Lower lobe of right lung (tissue), 2 donors: ENCODE measurements at regions not wholly inside any gene's neighbourhood (a gene's known extent, or its start where the extent isn't known, plus 50 kb on each side); places are given as distances from the start of the nearest gene placed in this dataset.

Source experiments
- ATAC-seq, 2 donors: fragments of 200-7000 bp; cut with Tn5 transposase; one replicate each; pipeline ENCODE4 v1.9.1; 2020 to 2022; ENCODE audit warnings: mild to moderate bottlenecking in 2 of 2, moderate library complexity in 2 of 2
- DNase-seq: peaks from one replicate; pipeline ENCODE4 v3.0.0-alpha.2; 2020
- H3K27ac ChIP-seq: fragments of 200-600 bp; one replicate; pipeline ENCODE4 v1.8.0; 2022
- H3K27me3 ChIP-seq: fragments of 200-600 bp; one replicate; pipeline ENCODE4 v1.8.0; 2022; ENCODE audit warnings: low read depth
- H3K36me3 ChIP-seq: fragments of 200-600 bp; one replicate; pipeline ENCODE4 v1.8.0; 2022; ENCODE audit warnings: mild to moderate bottlenecking
- H3K4me1 ChIP-seq: fragments of 200-600 bp; one replicate; pipeline ENCODE4 v1.8.0; 2022
- H3K4me3 ChIP-seq: fragments of 200-600 bp; one replicate; pipeline ENCODE4 v1.8.0; 2022; ENCODE audit warnings: mild to moderate bottlenecking
- H3K9me3 ChIP-seq: fragments of 200-600 bp; one replicate; pipeline ENCODE4 v1.8.0; 2022
- intact Hi-C: fragments of 100-400 bp; cut with DNase I; formaldehyde crosslinking; loops from one replicate; pipeline ENCODE4 v1.11.0; 2022
- TF ChIP-seq, protein P1 (sequence below): fragments of 200-600 bp; IDR thresholded peaks from one replicate; pipeline ENCODE4 v1.8.0; 2022; ENCODE audit warnings: antibody characterized with exemption, mild to moderate bottlenecking
- donor health status: DM: no; HTN: yes; CAD: no; lungs with severe emphysema.

DNA sequence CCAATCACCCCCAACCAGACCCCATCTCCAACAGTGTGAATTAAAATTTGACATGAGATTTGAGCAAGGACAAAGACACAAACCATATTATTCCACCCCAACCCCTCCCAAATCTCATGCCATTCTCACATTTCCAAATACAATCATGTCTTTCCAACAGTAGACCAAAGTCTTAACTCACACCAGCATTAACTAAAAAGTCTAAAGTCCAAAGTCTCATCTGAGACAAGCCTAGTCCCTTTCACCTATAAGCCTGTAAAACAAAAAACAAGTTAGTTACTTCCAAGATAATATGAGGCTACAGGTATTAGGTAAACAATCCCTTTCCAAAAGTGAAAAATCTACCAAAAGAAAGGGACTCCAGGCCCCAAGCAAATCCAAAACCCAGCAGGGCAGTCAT lies 140.6 kb upstream of the NR4A3 start:
- intact Hi-C loops = no loop called here
- ATAC-seq (no peak), DNase-seq (no peak)
- Histone ChIP-seq H3K27me3 (no peaks in the 10 kb centered on the region), H3K4me1 (no peaks in the 10 kb centered on the region), H3K9me3 (peaks cover 3% of the 10 kb centered on the region), H3K27ac (no peak overlapping the region), H3K36me3 (no peaks in the 10 kb centered on the region), H3K4me3 (no peak overlapping the region)
- TF ChIP-seq, protein P1, sequence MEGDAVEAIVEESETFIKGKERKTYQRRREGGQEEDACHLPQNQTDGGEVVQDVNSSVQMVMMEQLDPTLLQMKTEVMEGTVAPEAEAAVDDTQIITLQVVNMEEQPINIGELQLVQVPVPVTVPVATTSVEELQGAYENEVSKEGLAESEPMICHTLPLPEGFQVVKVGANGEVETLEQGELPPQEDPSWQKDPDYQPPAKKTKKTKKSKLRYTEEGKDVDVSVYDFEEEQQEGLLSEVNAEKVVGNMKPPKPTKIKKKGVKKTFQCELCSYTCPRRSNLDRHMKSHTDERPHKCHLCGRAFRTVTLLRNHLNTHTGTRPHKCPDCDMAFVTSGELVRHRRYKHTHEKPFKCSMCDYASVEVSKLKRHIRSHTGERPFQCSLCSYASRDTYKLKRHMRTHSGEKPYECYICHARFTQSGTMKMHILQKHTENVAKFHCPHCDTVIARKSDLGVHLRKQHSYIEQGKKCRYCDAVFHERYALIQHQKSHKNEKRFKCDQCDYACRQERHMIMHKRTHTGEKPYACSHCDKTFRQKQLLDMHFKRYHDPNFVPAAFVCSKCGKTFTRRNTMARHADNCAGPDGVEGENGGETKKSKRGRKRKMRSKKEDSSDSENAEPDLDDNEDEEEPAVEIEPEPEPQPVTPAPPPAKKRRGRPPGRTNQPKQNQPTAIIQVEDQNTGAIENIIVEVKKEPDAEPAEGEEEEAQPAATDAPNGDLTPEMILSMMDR = no peak

DNA sequence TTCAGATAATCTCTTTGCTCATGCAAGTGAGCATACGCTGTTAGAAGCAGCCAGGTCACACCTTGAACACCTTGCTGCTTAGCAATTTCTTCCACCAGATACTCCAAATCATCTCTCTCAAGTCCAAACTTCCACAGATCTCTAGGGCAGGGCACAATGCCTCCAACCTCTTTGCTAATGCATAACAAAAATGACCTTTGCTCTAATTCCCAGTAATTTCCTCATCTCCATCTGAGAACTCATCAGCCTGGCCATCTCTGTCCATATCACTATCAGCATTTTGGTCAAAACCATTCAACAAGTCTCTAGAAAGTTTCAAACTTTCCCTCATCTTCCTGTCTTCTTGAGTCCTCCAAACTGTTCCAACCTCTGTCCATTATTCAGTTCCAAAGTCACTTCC lies 139.3 kb upstream of the NR4A3 start:
- no peak for DNase-seq
- TF ChIP-seq, protein P1 = no peak
- ATAC-seq = no peak

DNA sequence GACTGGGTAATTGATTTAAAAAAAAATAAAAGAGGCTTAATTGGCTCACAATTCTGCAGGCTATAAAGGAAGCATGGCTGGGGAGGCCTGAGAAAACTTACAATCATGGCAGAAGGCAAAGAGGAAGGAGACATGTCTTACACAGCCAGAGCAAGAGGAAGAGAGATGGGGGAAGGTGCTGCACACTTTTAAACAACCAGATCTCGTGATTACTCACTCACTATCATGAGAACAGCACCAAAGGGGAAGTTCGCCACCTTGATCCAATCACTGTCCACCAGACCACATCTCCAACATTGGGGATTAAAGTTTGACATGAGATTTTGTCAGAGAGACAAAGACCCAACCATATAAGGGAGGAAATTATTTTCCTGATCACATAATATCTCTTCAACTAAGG lies 138.8 kb upstream of the NR4A3 start:
- no peaks in the 10 kb centered on the region for H3K27me3 ChIP-seq
- ATAC-seq (peak in 1 of 2 donors; percentile 30), DNase-seq (no peak)
- no peaks in the 10 kb centered on the region for H3K4me1 ChIP-seq
- H3K9me3 ChIP-seq = no peaks in the 10 kb centered on the region
- intact Hi-C loops = no loop called here
- TF ChIP-seq, protein P1 = no peak
- no peaks in the 10 kb centered on the region for H3K36me3 ChIP-seq
- H3K4me3 ChIP-seq = no peak overlapping the region
- H3K27ac ChIP-seq = no peak overlapping the region

More for the DNA sequence above, 139.3 kb upstream of the NR4A3 start:
- Histone ChIP-seq H3K9me3 (no peaks in the 10 kb centered on the region), H3K36me3 (no peaks in the 10 kb centered on the region), H3K27ac (no peak overlapping the region), H3K4me3 (no peak overlapping the region), H3K27me3 (no peaks in the 10 kb centered on the region), H3K4me1 (no peaks in the 10 kb centered on the region)
- intact Hi-C loops = no loop called here

DNA sequence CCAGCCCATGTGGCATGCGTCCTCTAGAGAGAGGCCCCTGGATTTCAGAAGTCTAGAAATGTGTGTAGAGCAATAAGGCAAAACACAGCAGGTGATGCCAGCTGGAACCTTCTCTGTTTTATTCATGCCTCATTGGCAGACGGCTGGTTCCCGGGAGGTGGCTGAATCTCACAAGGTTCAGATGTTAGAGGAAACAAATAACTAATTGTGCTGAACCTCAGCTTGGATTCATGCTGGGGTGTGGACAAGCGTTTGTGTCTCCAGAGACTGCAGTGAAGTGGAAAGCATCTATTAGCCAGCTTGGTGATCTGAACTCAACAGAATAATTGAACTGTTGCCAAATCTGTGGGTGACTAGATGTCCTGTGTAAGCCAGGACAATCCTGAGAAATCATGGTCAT lies 131.1 kb upstream of the NR4A3 start:
- intact Hi-C loops = no loop called here
- Histone ChIP-seq H3K36me3 (no peaks in the 10 kb centered on the region), H3K4me1 (no peaks in the 10 kb centered on the region), H3K4me3 (no peak overlapping the region), H3K27ac (no peak overlapping the region), H3K27me3 (no peaks in the 10 kb centered on the region), H3K9me3 (no peaks in the 10 kb centered on the region)
- DNase-seq (no peak), ATAC-seq (no peak)
- TF ChIP-seq, protein P1 = no peak

DNA sequence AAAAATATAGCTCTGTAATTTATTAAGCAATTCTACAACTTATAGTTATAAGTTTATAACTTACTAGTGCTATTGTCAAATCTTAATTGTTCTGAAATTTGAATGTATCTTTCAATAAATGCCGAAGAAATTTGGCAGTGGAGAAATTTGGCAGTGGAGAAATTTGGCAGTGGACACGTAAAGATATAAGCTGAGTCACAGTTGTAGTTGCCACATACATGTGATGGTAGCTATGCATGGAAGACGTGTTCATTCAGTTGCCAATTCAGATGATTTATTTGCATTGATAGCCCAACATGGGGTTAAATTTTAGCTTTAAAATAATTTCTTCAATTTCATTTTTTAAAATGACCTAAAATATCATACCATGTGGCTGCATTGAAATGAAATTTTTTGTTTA lies 127.8 kb upstream of the NR4A3 start:
- Histone ChIP-seq H3K27ac (no peak overlapping the region), H3K4me3 (no peak overlapping the region), H3K27me3 (no peaks in the 10 kb centered on the region), H3K4me1 (no peaks in the 10 kb centered on the region), H3K36me3 (no peaks in the 10 kb centered on the region), H3K9me3 (no peaks in the 10 kb centered on the region)
- intact Hi-C loops = no loop called here
- ATAC-seq (no peak), DNase-seq (no peak)
- TF ChIP-seq, protein P1 = no peak

DNA sequence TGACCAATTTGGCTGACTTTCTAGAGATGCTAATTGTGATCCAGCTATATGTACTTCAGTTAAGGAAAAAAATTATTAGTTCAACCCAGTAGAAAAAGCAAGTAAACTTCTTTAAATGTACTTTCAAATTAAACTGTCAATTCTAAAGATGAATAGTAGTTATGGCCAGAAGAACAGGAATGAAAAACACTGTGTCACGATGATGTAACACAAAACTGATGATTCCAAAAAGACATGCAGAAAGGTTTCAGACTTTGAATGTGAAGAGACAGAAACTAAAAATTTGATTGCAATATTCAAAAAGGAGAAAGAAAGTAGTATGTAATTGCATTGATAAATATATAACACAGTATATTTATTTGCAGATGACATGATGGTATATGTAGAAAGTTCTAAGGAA lies 127.3 kb upstream of the NR4A3 start:
- no peak for ATAC-seq
- H3K36me3 ChIP-seq = no peaks in the 10 kb centered on the region
- no peak overlapping the region for H3K4me3 ChIP-seq
- H3K27ac ChIP-seq = no peak overlapping the region
- TF ChIP-seq, protein P1 = no peak
- no peak for DNase-seq
- H3K4me1 ChIP-seq = no peaks in the 10 kb centered on the region
- no peaks in the 10 kb centered on the region for H3K27me3 ChIP-seq
- intact Hi-C loops = no loop called here
- H3K9me3 ChIP-seq = no peaks in the 10 kb centered on the region
